Limb (tissue), 2 donors: ENCODE measurements at regions not wholly inside any gene's neighbourhood (a gene's known extent, or its start where the extent isn't known, plus 50 kb on each side); places are given as distances from the start of the nearest gene placed in this dataset.
"Not testable (repeated sequence)": the region's sequence is repeated elsewhere in the genome, so short reads cannot be mapped to it uniquely, and the experiment has no call there.

Experiments used
- DNase-seq, 2 donors: peaks; one replicate each; pipeline ENCODE4 v3.0.0-alpha.2; 2016; ENCODE audit errors: extremely low spot score in 2 of 2

GRCh38 chr6:164827537-164827936 lies 481.9 kb downstream of the C6orf118 start:
- no peak for DNase-seq

- no peak for DNase-seq
Measured at GRCh38 chr6:164826831-164827468, 482.5 kb downstream of the C6orf118 start.

GRCh38 chr6:164825386-164825785 lies 484.0 kb downstream of the C6orf118 start:
- DNase-seq: no peak

GRCh38 chr6:164817662-164818061 lies 491.7 kb downstream of the C6orf118 start:
- DNase-seq: no peak

- no peak for DNase-seq
Measured at GRCh38 chr6:164812706-164813105, 496.7 kb downstream of the C6orf118 start.

GRCh38 chr6:164807125-164807524 lies 502.3 kb downstream of the C6orf118 start:
- no peak for DNase-seq

- no peak for DNase-seq
Measured at GRCh38 chr6:164795056-164795815, 514.2 kb downstream of the C6orf118 start.

- DNase-seq: no peak
Measured at GRCh38 chr6:164792666-164793065, 516.7 kb downstream of the C6orf118 start.

GRCh38 chr6:164791498-164791897 lies 517.9 kb downstream of the C6orf118 start:
- DNase-seq: no peak

GRCh38 chr6:164763788-164764187 lies 545.6 kb downstream of the C6orf118 start:
- DNase-seq: no peak

GRCh38 chr6:164757451-164757850 lies 552.0 kb downstream of the C6orf118 start:
- no peak for DNase-seq

GRCh38 chr6:164756723-164757122 lies 552.7 kb downstream of the C6orf118 start:
- no peak for DNase-seq

GRCh38 chr6:164756142-164756541 lies 553.3 kb downstream of the C6orf118 start:
- DNase-seq: no peak

GRCh38 chr6:164753517-164753916 lies 555.9 kb downstream of the C6orf118 start:
- DNase-seq: no peak

GRCh38 chr6:164751395-164751794 lies 558.0 kb downstream of the C6orf118 start:
- no peak for DNase-seq

GRCh38 chr6:164750128-164750527 lies 559.3 kb downstream of the C6orf118 start:
- DNase-seq: no peak

- peak; percentile 52 to 62 for DNase-seq
Measured at GRCh38 chr6:164749221-164750064, 560.0 kb downstream of the C6orf118 start.

- no peak for DNase-seq
Measured at GRCh38 chr6:164744301-164744700, 565.1 kb downstream of the C6orf118 start.

- DNase-seq: no peak
Measured at GRCh38 chr6:164741938-164742451, 567.4 kb downstream of the C6orf118 start.

- not testable (repeated sequence) for DNase-seq
Measured at GRCh38 chr6:164736090-164736489, 573.3 kb downstream of the C6orf118 start.

GRCh38 chr6:164731539-164731938 lies 577.9 kb downstream of the C6orf118 start:
- no peak for DNase-seq

GRCh38 chr6:164721460-164721859 lies 587.9 kb downstream of the C6orf118 start:
- DNase-seq: no peak
